RWPE2 (cell line): ENCODE measurements at regions not wholly inside any gene's neighbourhood (a gene's known extent, or its start where the extent isn't known, plus 50 kb on each side); places are given as distances from the start of the nearest gene placed in this dataset.

Source experiments
- ATAC-seq: fragments of 200-7000 bp; cut with Tn5 transposase; 3 replicates; pipeline ENCODE4 v1.9.1; 2021; ENCODE audit warnings: low read depth
- DNase-seq: peaks from one replicate; pipeline ENCODE4 v3.0.0-alpha.2; 2020; ENCODE audit warnings: low spot score
- H3K27ac ChIP-seq: fragments of 450-650 bp; 2 replicates; pipeline ENCODE4 v1.5.1; 2017; ENCODE audit warnings: mild to moderate bottlenecking; ENCODE audit not compliant: poor library complexity, severe bottlenecking
- H3K27me3 ChIP-seq: fragments of 250-450 bp; sonication (Bioruptor Pico); 2 replicates; pipeline ENCODE4 v1.5.1; 2021; ENCODE audit warnings: mild to moderate bottlenecking, moderate library complexity; ENCODE audit not compliant: insufficient read depth, poor library complexity, severe bottlenecking
- H3K36me3 ChIP-seq: fragments of 250-450 bp; sonication (Bioruptor Pico); 2 replicates; pipeline ENCODE4 v1.5.1; 2020; ENCODE audit warnings: low read depth, mild to moderate bottlenecking, moderate library complexity
- H3K4me1 ChIP-seq: fragments of 250-450 bp; sonication (Bioruptor Pico); 2 replicates; pipeline ENCODE4 v1.5.1; 2021; ENCODE audit warnings: mild to moderate bottlenecking, moderate library complexity; ENCODE audit not compliant: insufficient read depth, poor library complexity, severe bottlenecking
- H3K4me3 ChIP-seq: fragments of 250-450 bp; sonication (Bioruptor Pico); 2 replicates; pipeline ENCODE4 v1.5.1; 2021; ENCODE audit warnings: mild to moderate bottlenecking, moderate library complexity; ENCODE audit not compliant: severe bottlenecking
- H3K9me3 ChIP-seq: fragments of 250-450 bp; sonication (Bioruptor Pico); 2 replicates; pipeline ENCODE4 v1.5.1; 2021; ENCODE audit warnings: mild to moderate bottlenecking, moderate library complexity; ENCODE audit not compliant: severe bottlenecking
- CTCF ChIP-seq: fragments of 450-650 bp; IDR thresholded peaks from one replicate; pipeline ENCODE4 v1.5.1; 2017; ENCODE audit warnings: mild to moderate bottlenecking, moderate library complexity; ENCODE audit not compliant: poor library complexity, severe bottlenecking

GRCh38 chr13:74847966-74848365 is 634.0 kb downstream of the TBC1D4 start:
- ATAC-seq (no peak), DNase-seq (no peak)
- TF ChIP-seq CTCF = no peak
- Histone ChIP-seq H3K36me3 (no peaks in the 10 kb centered on the region), H3K27me3 (no peaks in the 10 kb centered on the region), H3K9me3 (no peaks in the 10 kb centered on the region), H3K4me3 (no peak overlapping the region), H3K4me1 (no peaks in the 10 kb centered on the region), H3K27ac (no peak overlapping the region)

- no peak for DNase-seq
- ATAC-seq = no peak
- Histone ChIP-seq H3K4me1 (no peaks in the 10 kb centered on the region), H3K4me3 (no peak overlapping the region), H3K27ac (no peak overlapping the region), H3K27me3 (no peaks in the 10 kb centered on the region), H3K9me3 (no peaks in the 10 kb centered on the region), H3K36me3 (no peaks in the 10 kb centered on the region)
- TF ChIP-seq CTCF = no peak
Observed at GRCh38 chr13:74845806-74846205, 636.2 kb downstream of the TBC1D4 start.

- Histone ChIP-seq H3K4me3 (no peak overlapping the region), H3K9me3 (no peaks in the 10 kb centered on the region), H3K4me1 (no peaks in the 10 kb centered on the region), H3K27me3 (no peaks in the 10 kb centered on the region), H3K36me3 (no peaks in the 10 kb centered on the region), H3K27ac (no peak overlapping the region)
- DNase-seq (no peak), ATAC-seq (no peak)
- TF ChIP-seq CTCF = no peak
Observed at GRCh38 chr13:74841651-74842050, 640.3 kb downstream of the TBC1D4 start.

- Histone ChIP-seq H3K36me3 (no peaks in the 10 kb centered on the region), H3K4me1 (no peaks in the 10 kb centered on the region), H3K27ac (no peak overlapping the region), H3K27me3 (no peaks in the 10 kb centered on the region), H3K4me3 (no peak overlapping the region), H3K9me3 (no peaks in the 10 kb centered on the region)
- ATAC-seq (no peak), DNase-seq (no peak)
- no peak for TF ChIP-seq CTCF
Observed at GRCh38 chr13:74841123-74841522, 640.8 kb downstream of the TBC1D4 start.

GRCh38 chr13:74839656-74840055 is 642.3 kb downstream of the TBC1D4 start:
- Histone ChIP-seq H3K27ac (no peak overlapping the region), H3K4me3 (no peak overlapping the region), H3K36me3 (no peaks in the 10 kb centered on the region), H3K4me1 (no peaks in the 10 kb centered on the region), H3K27me3 (no peaks in the 10 kb centered on the region), H3K9me3 (no peaks in the 10 kb centered on the region)
- DNase-seq (no peak), ATAC-seq (no peak)
- TF ChIP-seq CTCF = no peak
